ENCODE measurements at regions not wholly inside any gene's neighbourhood (a gene's known extent, or its start where the extent isn't known, plus 50 kb on each side); places are given as distances from the start of the nearest gene placed in this dataset.

- DNase-seq, result no peak
- H3K27ac Mint-ChIP-seq, result no peak overlapping the region
- H3K4me3 Mint-ChIP-seq, result no peak overlapping the region
- peaks cover 5 to 9% of the 10 kb centered on the region in 2 donors for H3K9me3 Mint-ChIP-seq
- Histone ChIP-seq H3K27me3 (ENCODE audit: control insufficient read depth, insufficient read depth, low read length) (no peaks in the 10 kb centered on the region), H3K9me3 (ENCODE audit: control insufficient read depth, insufficient read depth, low read length) (no peaks in the 10 kb centered on the region), H3K4me3 (ENCODE audit: low read length) (no peak overlapping the region), H3K36me3 (ENCODE audit: control insufficient read depth, insufficient read depth, low read length) (no peaks in the 10 kb centered on the region), H3K27ac (ENCODE audit: low read length) (no peak overlapping the region), H3K4me1 (ENCODE audit: control insufficient read depth, insufficient read depth, low read length) (no peaks in the 10 kb centered on the region)
- H3K27me3 Mint-ChIP-seq (ENCODE audit: low read depth in 2 of 2), result no peaks in the 10 kb centered on the region
- no peaks in the 10 kb centered on the region for H3K4me1 Mint-ChIP-seq
- WGBS (ENCODE audit: insufficient coverage), result 67% methylated on average over 2 of the region's 3 CpGs
- intact Hi-C loops (cut with micrococcal nuclease), result no loop called here
- TF ChIP-seq, protein P1, sequence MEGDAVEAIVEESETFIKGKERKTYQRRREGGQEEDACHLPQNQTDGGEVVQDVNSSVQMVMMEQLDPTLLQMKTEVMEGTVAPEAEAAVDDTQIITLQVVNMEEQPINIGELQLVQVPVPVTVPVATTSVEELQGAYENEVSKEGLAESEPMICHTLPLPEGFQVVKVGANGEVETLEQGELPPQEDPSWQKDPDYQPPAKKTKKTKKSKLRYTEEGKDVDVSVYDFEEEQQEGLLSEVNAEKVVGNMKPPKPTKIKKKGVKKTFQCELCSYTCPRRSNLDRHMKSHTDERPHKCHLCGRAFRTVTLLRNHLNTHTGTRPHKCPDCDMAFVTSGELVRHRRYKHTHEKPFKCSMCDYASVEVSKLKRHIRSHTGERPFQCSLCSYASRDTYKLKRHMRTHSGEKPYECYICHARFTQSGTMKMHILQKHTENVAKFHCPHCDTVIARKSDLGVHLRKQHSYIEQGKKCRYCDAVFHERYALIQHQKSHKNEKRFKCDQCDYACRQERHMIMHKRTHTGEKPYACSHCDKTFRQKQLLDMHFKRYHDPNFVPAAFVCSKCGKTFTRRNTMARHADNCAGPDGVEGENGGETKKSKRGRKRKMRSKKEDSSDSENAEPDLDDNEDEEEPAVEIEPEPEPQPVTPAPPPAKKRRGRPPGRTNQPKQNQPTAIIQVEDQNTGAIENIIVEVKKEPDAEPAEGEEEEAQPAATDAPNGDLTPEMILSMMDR (IDR thresholded peaks at IDR 0.05), result no peak
- no peaks in the 10 kb centered on the region for H3K36me3 Mint-ChIP-seq
- no peak for ATAC-seq
These were observed 611.3 kb upstream of the SYT4 start for GRCh38 chr18:43888598-43888997.

DNA sequence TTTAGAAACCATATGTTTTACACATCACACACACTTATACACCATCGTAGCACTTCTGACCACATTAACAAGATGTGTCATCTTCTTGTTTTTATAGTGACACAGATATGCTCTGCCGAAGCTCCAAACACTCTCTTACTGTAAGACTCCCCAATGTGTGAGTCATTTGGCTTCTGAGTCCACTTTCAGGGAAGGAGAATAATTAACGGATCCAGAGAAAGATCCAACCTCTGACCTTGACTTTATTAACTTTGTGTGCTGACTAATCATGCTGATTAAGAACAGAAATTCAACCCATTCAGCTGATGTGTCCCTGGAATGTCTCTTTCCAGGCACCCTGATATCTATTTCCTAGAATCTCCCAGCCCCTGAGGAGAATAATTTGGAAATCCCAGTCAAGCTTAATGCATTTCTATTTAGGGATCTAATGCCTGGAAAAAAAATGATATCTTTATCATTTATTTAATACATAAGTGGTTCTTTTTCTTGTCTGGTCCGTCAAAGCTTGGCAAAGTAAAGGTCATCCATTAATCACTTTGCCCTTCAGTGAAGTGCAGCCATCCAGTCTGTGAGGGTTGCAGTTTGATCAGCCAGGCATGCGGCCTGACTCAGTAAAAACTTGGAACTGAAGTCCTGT lies 615.8 kb upstream of the SYT4 start:
- WGBS (ENCODE audit: insufficient coverage), result 79% methylated on average over 5 of the region's 5 CpGs
- H3K27me3 ChIP-seq (ENCODE audit: control insufficient read depth, insufficient read depth, low read length), result no peaks in the 10 kb centered on the region
- DNase-seq, result no peak
- TF ChIP-seq, protein P1 (IDR thresholded peaks at IDR 0.05), result no peak
- intact Hi-C loops (cut with micrococcal nuclease), result no loop called here
- Mint-ChIP-seq H3K9me3 (peaks cover 4 to 6% of the 10 kb centered on the region in 2 donors), H3K27me3 (ENCODE audit: low read depth in 2 of 2) (no peaks in the 10 kb centered on the region), H3K27ac (no peak overlapping the region), H3K4me3 (no peak overlapping the region), H3K4me1 (no peaks in the 10 kb centered on the region), H3K36me3 (no peaks in the 10 kb centered on the region)
- no peaks in the 10 kb centered on the region for H3K4me1 ChIP-seq (ENCODE audit: control insufficient read depth, insufficient read depth, low read length)
- no peak overlapping the region for H3K27ac ChIP-seq (ENCODE audit: low read length)
- no peaks in the 10 kb centered on the region for H3K9me3 ChIP-seq (ENCODE audit: control insufficient read depth, insufficient read depth, low read length)
- no peaks in the 10 kb centered on the region for H3K36me3 ChIP-seq (ENCODE audit: control insufficient read depth, insufficient read depth, low read length)
- H3K4me3 ChIP-seq (ENCODE audit: low read length), result no peak overlapping the region
- no peak for ATAC-seq

- no peak for ATAC-seq
- TF ChIP-seq, protein P1 (IDR thresholded peaks at IDR 0.05), result no peak
- H3K27ac Mint-ChIP-seq, result no peak overlapping the region
- no peak overlapping the region for H3K4me3 Mint-ChIP-seq
- no peaks in the 10 kb centered on the region for H3K36me3 Mint-ChIP-seq
- intact Hi-C loops (cut with micrococcal nuclease), result no loop called here
- no peaks in the 10 kb centered on the region for H3K27me3 Mint-ChIP-seq (ENCODE audit: low read depth in 2 of 2)
- no peaks in the 10 kb centered on the region for H3K9me3 Mint-ChIP-seq
- Histone ChIP-seq H3K4me3 (ENCODE audit: low read length) (no peak overlapping the region), H3K27me3 (ENCODE audit: control insufficient read depth, insufficient read depth, low read length) (no peaks in the 10 kb centered on the region), H3K36me3 (ENCODE audit: control insufficient read depth, insufficient read depth, low read length) (no peaks in the 10 kb centered on the region), H3K27ac (ENCODE audit: low read length) (no peak overlapping the region), H3K4me1 (ENCODE audit: control insufficient read depth, insufficient read depth, low read length) (no peaks in the 10 kb centered on the region), H3K9me3 (ENCODE audit: control insufficient read depth, insufficient read depth, low read length) (no peaks in the 10 kb centered on the region)
- DNase-seq, result no peak
- 100% methylated on average over 1 of the region's 1 CpG for WGBS (ENCODE audit: insufficient coverage)
- no peaks in the 10 kb centered on the region for H3K4me1 Mint-ChIP-seq
These were observed 627.0 kb upstream of the SYT4 start for GRCh38 chr18:43904209-43904837.

DNA sequence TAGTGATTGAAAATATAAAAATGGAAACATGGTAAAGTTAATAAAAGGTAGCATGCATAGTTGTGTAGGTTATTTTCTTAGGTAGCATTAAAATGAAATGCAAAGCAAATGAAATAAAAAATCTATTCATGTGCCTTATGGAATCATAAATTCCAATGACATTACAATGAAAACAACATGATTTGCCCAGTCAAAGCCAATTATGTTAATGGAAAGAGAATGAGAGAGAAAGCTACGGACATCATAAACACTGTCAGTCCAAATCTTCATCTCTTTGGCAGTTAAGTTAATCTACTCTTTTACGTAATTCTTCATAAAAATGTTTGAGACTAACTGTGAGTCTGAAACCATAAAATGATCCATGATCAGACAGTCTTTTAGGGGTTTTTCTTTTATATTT lies 636.7 kb upstream of the SYT4 start:
- Histone ChIP-seq H3K4me3 (ENCODE audit: low read length) (no peak overlapping the region), H3K9me3 (ENCODE audit: control insufficient read depth, insufficient read depth, low read length) (no peaks in the 10 kb centered on the region), H3K4me1 (ENCODE audit: control insufficient read depth, insufficient read depth, low read length) (no peaks in the 10 kb centered on the region), H3K27me3 (ENCODE audit: control insufficient read depth, insufficient read depth, low read length) (no peaks in the 10 kb centered on the region), H3K36me3 (ENCODE audit: control insufficient read depth, insufficient read depth, low read length) (no peaks in the 10 kb centered on the region), H3K27ac (ENCODE audit: low read length) (no peak overlapping the region)
- Mint-ChIP-seq H3K27ac (no peak overlapping the region), H3K27me3 (ENCODE audit: low read depth in 2 of 2) (no peaks in the 10 kb centered on the region), H3K36me3 (no peaks in the 10 kb centered on the region), H3K4me3 (no peak overlapping the region), H3K9me3 (peaks cover 5 to 14% of the 10 kb centered on the region in 2 donors), H3K4me1 (no peaks in the 10 kb centered on the region)
- intact Hi-C loops (cut with micrococcal nuclease), result no loop called here
- no CpG with 5 or more reads among the region's 2 CpGs for WGBS (ENCODE audit: insufficient coverage)
- ATAC-seq, result no peak
- DNase-seq, result no peak
- TF ChIP-seq, protein P1 (IDR thresholded peaks at IDR 0.05), result no peak

Data from natural killer cell (primary cell).